Calu3 (cell line): ENCODE measurements at regions not wholly inside any gene's neighbourhood (a gene's known extent, or its start where the extent isn't known, plus 50 kb on each side); places are given as distances from the start of the nearest gene placed in this dataset.
"Not testable (repeated sequence)": the region's sequence is repeated elsewhere in the genome, so short reads cannot be mapped to it uniquely, and the experiment has no call there.

Experiments used
- BruUV-seq: library from RNA; stranded (reverse); fragments of 400-500 nt; replicated peaks from 2 replicates; lab custom pipeline; 2021; lab: Mats Ljungman, UMichigan
- CTCF ChIA-PET: fragments of 300-600 bp; sonication (Branson Sonifier 250); formaldehyde crosslinking; loops from one replicate; lab custom pipeline; 2022; ENCODE audit warnings: antibody characterized with exemption; lab: Charles Lee
- DNase-seq: peaks from one replicate; pipeline ENCODE4 v3.0.0; 2022
- H3K27ac Mint-ChIP-seq: one replicate; pipeline ENCODE4 v1.8.0; 2022; ENCODE audit warnings: mixed read lengths; ENCODE audit not compliant: unreplicated experiment
- H3K27me3 Mint-ChIP-seq: one replicate; pipeline ENCODE4 v1.8.0; 2022; ENCODE audit warnings: mixed read lengths; ENCODE audit not compliant: unreplicated experiment
- H3K36me3 Mint-ChIP-seq: one replicate; pipeline ENCODE4 v1.8.0; 2022; ENCODE audit warnings: mild to moderate bottlenecking, moderate library complexity, mixed read lengths; ENCODE audit not compliant: insufficient read depth, unreplicated experiment
- H3K4me1 Mint-ChIP-seq: one replicate; pipeline ENCODE4 v1.8.0; 2022; ENCODE audit warnings: mild to moderate bottlenecking, low read depth, mixed read lengths; ENCODE audit not compliant: unreplicated experiment
- H3K4me3 Mint-ChIP-seq: one replicate; pipeline ENCODE4 v1.8.0; 2022; ENCODE audit warnings: mild to moderate bottlenecking, low read depth, moderate library complexity, mixed read lengths; ENCODE audit not compliant: unreplicated experiment
- H3K9me3 Mint-ChIP-seq: one replicate; pipeline ENCODE4 v1.8.0; 2022; ENCODE audit warnings: low read depth, mixed read lengths; ENCODE audit not compliant: unreplicated experiment
- CTCF ChIP-seq: fragments of 200-600 bp; IDR thresholded peaks from one replicate; pipeline ENCODE4 v1.8.0; 2022; ENCODE audit warnings: antibody characterized with exemption; ENCODE audit not compliant: unreplicated experiment
- intact Hi-C: fragments of 100-400 bp; cut with micrococcal nuclease; formaldehyde crosslinking; loops from one replicate; pipeline ENCODE4 v1.10.0; 2022; ENCODE audit not compliant: unreplicated experiment

GRCh38 chr14:106269029-106269428, 742.6 kb downstream of the TMEM121 start:
- no TSS peak for BruUV-seq
- no peak for TF ChIP-seq CTCF
- DNase-seq = no peak
- Mint-ChIP-seq H3K4me3 (no peak overlapping the region), H3K27me3 (peaks cover 87% of the 10 kb centered on the region), H3K4me1 (no peaks in the 10 kb centered on the region), H3K9me3 (no peaks in the 10 kb centered on the region), H3K27ac (no peak overlapping the region), H3K36me3 (no peaks in the 10 kb centered on the region)
- CTCF ChIA-PET = no interaction called here
- intact Hi-C loops = no loop called here

- CTCF ChIA-PET = no interaction called here
- no peak overlapping the region for H3K27ac Mint-ChIP-seq
- intact Hi-C loops = loop anchor here (1.0 kb wide), 1 partner anchor 9 kb away; no protein-coding TSS in a partner anchor
- H3K36me3 Mint-ChIP-seq = no peaks in the 10 kb centered on the region
- DNase-seq = no peak
- no peak overlapping the region for H3K4me3 Mint-ChIP-seq
- no peaks in the 10 kb centered on the region for H3K9me3 Mint-ChIP-seq
- H3K4me1 Mint-ChIP-seq = no peaks in the 10 kb centered on the region
- BruUV-seq = no TSS peak
- TF ChIP-seq CTCF = no peak
- peaks cover 87% of the 10 kb centered on the region for H3K27me3 Mint-ChIP-seq
Observed at GRCh38 chr14:106269451-106270204, 743.2 kb downstream of the TMEM121 start.

GRCh38 chr14:106270476-106271121, 744.2 kb downstream of the TMEM121 start:
- intact Hi-C loops = loop anchor here (1.0 kb wide), 1 partner anchor 10 kb away; no protein-coding TSS in a partner anchor
- H3K27ac Mint-ChIP-seq, H3K4me3 Mint-ChIP-seq, H3K36me3 Mint-ChIP-seq, CTCF ChIA-PET, H3K4me1 Mint-ChIP-seq, DNase-seq, H3K9me3 Mint-ChIP-seq, BruUV-seq: not testable (repeated sequence)
- H3K27me3 Mint-ChIP-seq = peaks cover 83% of the 10 kb centered on the region

GRCh38 chr14:106276326-106277267, 750.2 kb downstream of the TMEM121 start:
- Mint-ChIP-seq H3K9me3 (no peaks in the 10 kb centered on the region), H3K27ac (no peak overlapping the region), H3K4me1 (no peaks in the 10 kb centered on the region), H3K36me3 (no peaks in the 10 kb centered on the region), H3K4me3 (no peak overlapping the region), H3K27me3 (peaks cover 72% of the 10 kb centered on the region)
- CTCF ChIA-PET = interaction anchor here (1.2 to 1.3 kb wide), 2 partner anchors 12 to 18 kb away, joined by 3 to 4 read pairs; no protein-coding TSS in a partner anchor
- DNase-seq = no peak
- TF ChIP-seq CTCF = no peak
- intact Hi-C loops = no loop called here
- BruUV-seq = no TSS peak
